H1 (cell line): ENCODE measurements at regions not wholly inside any gene's neighbourhood (a gene's known extent, or its start where the extent isn't known, plus 50 kb on each side); places are given as distances from the start of the nearest gene placed in this dataset.

ENCODE experiments used
- CTCF ChIA-PET: fragments of 300-600 bp; sonication (Branson Sonifier 250); formaldehyde crosslinking; loops from one replicate; lab custom pipeline; 2021; ENCODE audit not compliant: partially characterized antibody; lab: Charles Lee
- POLR2A ChIA-PET: fragments of 300-600 bp; sonication (Branson Sonifier 250); formaldehyde crosslinking; loops from one replicate; lab custom pipeline; 2021; ENCODE audit warnings: inconsistent platforms; ENCODE audit not compliant: partially characterized antibody; lab: Charles Lee
- DNase-seq, 2 experiments: peaks; one replicate each; pipeline versions ENCODE4 v3.0.0 to v3.0.0-alpha.2; 2010 to 2022; ENCODE audit warnings: low spot score in 2 of 2, low read depth in 1 of 2, mixed read lengths in 1 of 2
- FAIRE-seq: peaks from 2 replicates; lab custom pipeline; 2011; peaks lifted over from hg19 to GRCh38; lab: Jason Lieb, UNC
- H2AFZ ChIP-seq: 2 replicates; pipeline ENCODE4 v1.8.1; 2012; ENCODE audit warnings: low read length, inconsistent platforms
- H2AK5ac ChIP-seq: 2 replicates; pipeline ENCODE4 v1.6.1; 2013; ENCODE audit warnings: low read depth, low read length
- H2BK120ac ChIP-seq: replicated peaks from 2 replicates; pipeline ENCODE3; 2013; ENCODE audit warnings: low read depth, low read length, inconsistent platforms
- H2BK12ac ChIP-seq: 2 replicates; pipeline ENCODE4 v1.6.1; 2013; ENCODE audit warnings: low read depth, low read length
- H2BK15ac ChIP-seq: 2 replicates; pipeline ENCODE4 v1.6.1; 2013; ENCODE audit warnings: low read length
- H2BK20ac ChIP-seq: 2 replicates; pipeline ENCODE4 v1.6.1; 2013; ENCODE audit warnings: low read length
- H2BK5ac ChIP-seq: 2 replicates; pipeline ENCODE4 v1.6.1; 2013; ENCODE audit warnings: low read depth, low read length
- H3K14ac ChIP-seq: 2 replicates; pipeline ENCODE4 v1.6.1; 2013; ENCODE audit warnings: inconsistent platforms; ENCODE audit not compliant: insufficient read length
- H3K18ac ChIP-seq: 2 replicates; pipeline ENCODE4 v1.6.1; 2013; ENCODE audit warnings: low read length; ENCODE audit errors: extremely low read depth
- H3K23ac ChIP-seq: 2 replicates; pipeline ENCODE4 v1.6.1; 2013; ENCODE audit warnings: inconsistent platforms; ENCODE audit not compliant: insufficient read length
- H3K23me2 ChIP-seq: 2 replicates; pipeline ENCODE4 v1.6.1; 2013; ENCODE audit warnings: low read depth, low read length
- H3K27ac ChIP-seq: 2 replicates; pipeline ENCODE4 v1.6.1; 2011; ENCODE audit warnings: low read depth, low read length, inconsistent platforms
- H3K27me3 ChIP-seq, 4 experiments: replicated peaks in 1 of 4; 1 replicate in 1 of 4; 2 replicates in 3 of 4; pipeline versions ENCODE4 v1.6.1 to v1.8.1; 2011 to 2013; ENCODE audit warnings: low read length in 3 of 4, mild to moderate bottlenecking in 3 of 4, inconsistent platforms in 2 of 4, mixed read lengths in 2 of 4, moderate library complexity in 1 of 4; ENCODE audit not compliant: control insufficient read depth in 3 of 4, insufficient read depth in 3 of 4; ENCODE audit errors: extremely low read depth in 1 of 4
- H3K36me3 ChIP-seq, 4 experiments: 2 replicates each; pipeline versions ENCODE4 v1.6.1 to v1.8.1; 2011 to 2013; ENCODE audit warnings: mild to moderate bottlenecking in 4 of 4, low read length in 3 of 4, moderate library complexity in 2 of 4, control low read depth in 1 of 4, inconsistent platforms in 1 of 4; ENCODE audit not compliant: insufficient read depth in 4 of 4, control insufficient read depth in 2 of 4
- H3K4ac ChIP-seq: replicated peaks from 2 replicates; pipeline ENCODE3; 2013; ENCODE audit warnings: low read length, low read depth, mixed read lengths, inconsistent platforms; ENCODE audit not compliant: insufficient read length
- H3K4me1 ChIP-seq, 4 experiments: replicated peaks in 1 of 4; 1 replicate in 1 of 4; 2 replicates in 3 of 4; pipeline versions ENCODE4 v1.6.1 to v1.8.1; 2011 to 2013; ENCODE audit warnings: low read length in 3 of 4, inconsistent platforms in 2 of 4, mixed read lengths in 1 of 4; ENCODE audit not compliant: insufficient read depth in 4 of 4, control insufficient read depth in 3 of 4
- H3K4me2 ChIP-seq, 2 experiments: 2 replicates each; pipeline versions ENCODE4 v1.6.1 to v1.8.1; 2011 to 2013; ENCODE audit warnings: low read depth in 2 of 2, low read length in 2 of 2, control low read depth in 1 of 2, inconsistent platforms in 1 of 2, mild to moderate bottlenecking in 1 of 2; ENCODE audit not compliant: insufficient read depth in 1 of 2
- H3K4me3 ChIP-seq, 4 experiments: fragments of 200-600, 300-600 bp in 1 of 4; sonication (generic), shearing (Covaris generic), sonication (Bioruptor Twin) in 1 of 4; 2 replicates each; pipeline versions ENCODE4 v1.5.1 to v1.8.1; 2011 to 2016; ENCODE audit warnings: low read length in 4 of 4, low read depth in 3 of 4, control low read depth in 2 of 4, inconsistent platforms in 2 of 4, mild to moderate bottlenecking in 2 of 4, mixed read lengths in 1 of 4, moderate library complexity in 1 of 4; ENCODE audit not compliant: insufficient read depth in 2 of 4; ENCODE audit errors: extremely low read depth in 1 of 4
- H3K56ac ChIP-seq: replicated peaks from 2 replicates; pipeline ENCODE3; 2013; ENCODE audit warnings: low read depth, mild to moderate bottlenecking, mixed read lengths, low read length, inconsistent platforms; ENCODE audit not compliant: insufficient read length
- H3K79me1 ChIP-seq: 2 replicates; pipeline ENCODE4 v1.6.1; 2013; ENCODE audit warnings: low read depth, low read length, control low read depth
- H3K79me2 ChIP-seq, 2 experiments: 2 replicates each; pipeline versions ENCODE4 v1.6.1 to v1.8.1; 2012 to 2013; ENCODE audit warnings: low read length in 2 of 2, mild to moderate bottlenecking in 2 of 2, inconsistent platforms in 1 of 2; ENCODE audit not compliant: insufficient read depth in 2 of 2, control insufficient read depth in 1 of 2
- H3K9ac ChIP-seq, 4 experiments: replicated peaks in 1 of 4; 1 replicate in 1 of 4; 2 replicates in 3 of 4; pipeline versions ENCODE4 v1.6.1 to v1.8.1; 2011 to 2013; ENCODE audit warnings: low read depth in 3 of 4, low read length in 3 of 4, control low read depth in 2 of 4, mild to moderate bottlenecking in 2 of 4, moderate library complexity in 2 of 4, inconsistent platforms in 1 of 4; ENCODE audit errors: extremely low read depth in 1 of 4
- H3K9me3 ChIP-seq, 2 experiments: 2 replicates each; pipeline versions ENCODE4 v1.6.1 to v1.8.1; 2012 to 2013; ENCODE audit warnings: mild to moderate bottlenecking in 2 of 2, moderate library complexity in 2 of 2, control low read depth in 1 of 2, inconsistent platforms in 1 of 2, low read depth in 1 of 2, low read length in 1 of 2, mixed read lengths in 1 of 2; ENCODE audit not compliant: insufficient read depth in 2 of 2
- H4K20me1 ChIP-seq, 2 experiments: replicated peaks in 1 of 2; 2 replicates each; pipeline versions ENCODE3 to v1.8.1; 2011 to 2013; ENCODE audit warnings: inconsistent platforms in 2 of 2, low read length in 2 of 2, mild to moderate bottlenecking in 1 of 2; ENCODE audit not compliant: insufficient read depth in 2 of 2, control insufficient read depth in 1 of 2
- H4K5ac ChIP-seq: 2 replicates; pipeline ENCODE4 v1.6.1; 2013; ENCODE audit warnings: low read length, low read depth, mixed read lengths, inconsistent platforms; ENCODE audit not compliant: insufficient read length
- H4K8ac ChIP-seq: 2 replicates; pipeline ENCODE4 v1.8.0; 2013; ENCODE audit warnings: mild to moderate bottlenecking, moderate library complexity, low read length, inconsistent platforms; ENCODE audit not compliant: insufficient read depth; ENCODE audit errors: extremely low read depth
- H4K91ac ChIP-seq: replicated peaks from 2 replicates; pipeline ENCODE3; 2013; ENCODE audit warnings: low read length, mixed read lengths, inconsistent platforms; ENCODE audit not compliant: insufficient read length
- ATF2 ChIP-seq: IDR thresholded peaks from 2 replicates; pipeline ENCODE4 v1.6.1; 2012; ENCODE audit warnings: low read length, inconsistent platforms
- CHD1 ChIP-seq: IDR thresholded peaks from 2 replicates; pipeline ENCODE4 v1.6.1; 2012; ENCODE audit warnings: low read depth, low read length, improper control_type of control experiment
- MAX ChIP-seq: IDR thresholded peaks from 2 replicates; pipeline ENCODE4 v1.6.1; 2012; ENCODE audit warnings: inconsistent platforms
- NANOG ChIP-seq: IDR thresholded peaks from 2 replicates; pipeline ENCODE4 v1.6.1; 2011; ENCODE audit warnings: low read length, low read depth, mild to moderate bottlenecking, inconsistent platforms; ENCODE audit not compliant: insufficient read depth, poor library complexity, severe bottlenecking
- SP1 ChIP-seq: IDR thresholded peaks from 2 replicates; pipeline ENCODE4 v1.6.1; 2011; ENCODE audit warnings: low read depth, low read length
- SRF ChIP-seq: IDR thresholded peaks from 2 replicates; pipeline ENCODE4 v1.6.1; 2011; ENCODE audit warnings: mild to moderate bottlenecking, low read depth, low read length, moderate library complexity
- TAF1 ChIP-seq: IDR thresholded peaks from 2 replicates; pipeline ENCODE4 v1.6.1; 2011; ENCODE audit warnings: mild to moderate bottlenecking, low read depth, low read length
- TCF12 ChIP-seq: IDR thresholded peaks from 2 replicates; pipeline ENCODE4 v1.6.1; 2011; ENCODE audit warnings: low read depth, mild to moderate bottlenecking, low read length
- ZNF274 ChIP-seq: IDR thresholded peaks from 2 replicates; pipeline ENCODE4 v1.7.0; 2012; ENCODE audit warnings: low read length, borderline replicate concordance; ENCODE audit errors: extremely low read depth
- WGBS, 2 experiments: shearing (Covaris generic) in 1 of 2; methylation state at CpG; one replicate each; pipeline versions ENCODE4 v1.1.6 to v1.1.7; 2013 to 2015; ENCODE audit warnings: low lambda C conversion rate in 2 of 2, mixed read lengths in 2 of 2, inconsistent platforms in 1 of 2, low coverage in 1 of 2, missing lambda C conversion rate in 1 of 2; ENCODE audit not compliant: insufficient replicate concordance in 2 of 2, insufficient coverage in 1 of 2, insufficient read length in 1 of 2; ENCODE audit errors: extremely low coverage in 1 of 2, missing lambda C conversion rate in 1 of 2; 5-methylcytosine and 5-hydroxymethylcytosine counted together
- TF ChIP-seq, protein P1 (sequence below): IDR thresholded peaks from 2 replicates; pipeline ENCODE4 v1.6.1; 2011; ENCODE audit warnings: low read length, improper control_type of control experiment

- no peak for TF ChIP-seq NANOG
- no peak for TF ChIP-seq CHD1
- no peak for TF ChIP-seq TCF12
- no peak for TF ChIP-seq ZNF274
- no peak for TF ChIP-seq MAX
- TF ChIP-seq, protein P1, sequence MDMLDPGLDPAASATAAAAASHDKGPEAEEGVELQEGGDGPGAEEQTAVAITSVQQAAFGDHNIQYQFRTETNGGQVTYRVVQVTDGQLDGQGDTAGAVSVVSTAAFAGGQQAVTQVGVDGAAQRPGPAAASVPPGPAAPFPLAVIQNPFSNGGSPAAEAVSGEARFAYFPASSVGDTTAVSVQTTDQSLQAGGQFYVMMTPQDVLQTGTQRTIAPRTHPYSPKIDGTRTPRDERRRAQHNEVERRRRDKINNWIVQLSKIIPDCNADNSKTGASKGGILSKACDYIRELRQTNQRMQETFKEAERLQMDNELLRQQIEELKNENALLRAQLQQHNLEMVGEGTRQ = no peak
- TF ChIP-seq SP1 = no peak
- TF ChIP-seq TAF1 = no peak
- TF ChIP-seq ATF2 = no peak
- TF ChIP-seq SRF = no peak
- no peak overlapping the region for H3K14ac ChIP-seq
- H3K23me2 ChIP-seq = no peaks in the 10 kb centered on the region
- H3K79me1 ChIP-seq = no peaks in the 10 kb centered on the region
- 79% methylated on average over 1 of the region's 1 CpG; no CpG with 5 or more reads in 1 of the 2 experiments for WGBS, 2 experiments
- no peak for DNase-seq
- H2BK15ac ChIP-seq = no peak overlapping the region
- H3K4me1 ChIP-seq = no peaks in the 10 kb centered on the region; a peak in 1 of 7 replicates
- no peak overlapping the region for H2AK5ac ChIP-seq
- ChIA-PET CTCF (interaction anchor here (0.7 to 3.0 kb wide), 8 partner anchors 9 to 582 kb away, joined by 3 to 36 read pairs (median 4); no protein-coding TSS in a partner anchor), POLR2A (interaction anchor here (0.8 to 1.7 kb wide), 2 partner anchors 56 to 87 kb away, joined by 3 to 5 read pairs; partner anchors contain the start of gene EFNB2)
- no peak overlapping the region for H4K5ac ChIP-seq
- FAIRE-seq = no peak
- H3K4ac ChIP-seq = no peak overlapping the region
- no peak overlapping the region for H2BK12ac ChIP-seq
- H3K36me3 ChIP-seq = no peaks in the 10 kb centered on the region
- H3K18ac ChIP-seq = no peak overlapping the region
- H3K9me3 ChIP-seq = no peaks in the 10 kb centered on the region
- no peak overlapping the region for H3K56ac ChIP-seq
- no peak overlapping the region for H2BK5ac ChIP-seq
- H4K8ac ChIP-seq = no peak overlapping the region
- H3K23ac ChIP-seq = no peak overlapping the region
- H4K20me1 ChIP-seq = no peaks in the 10 kb centered on the region
- H4K91ac ChIP-seq = no peak overlapping the region
- no peak overlapping the region for H2AFZ ChIP-seq
- H3K79me2 ChIP-seq = no peaks in the 10 kb centered on the region
- no peak overlapping the region for H2BK120ac ChIP-seq
- no peak overlapping the region for H3K4me3 ChIP-seq
- H3K27me3 ChIP-seq = no peaks in the 10 kb centered on the region
- no peak overlapping the region for H3K9ac ChIP-seq
- no peak overlapping the region for H3K4me2 ChIP-seq
- no peak overlapping the region for H3K27ac ChIP-seq
- H2BK20ac ChIP-seq = no peak overlapping the region
Measured at GRCh38 chr13:106621833-106622232, 53.9 kb upstream of the ARGLU1 start.
